ENCODE measurements at regions not wholly inside any gene's neighbourhood (a gene's known extent, or its start where the extent isn't known, plus 50 kb on each side); places are given as distances from the start of the nearest gene placed in this dataset.
"Not testable (repeated sequence)": the region's sequence is repeated elsewhere in the genome, so short reads cannot be mapped to it uniquely, and the experiment has no call there.

GRCh38 chr11:104781719-104782376 is 116.4 kb downstream of the CASP12 start:
- DNase-seq (no peak), ATAC-seq (no peak)
- intact Hi-C loops (cut with micrococcal nuclease), result loop anchor here (10.0 kb wide), 1 partner anchor 57 kb away; no protein-coding TSS in a partner anchor

GRCh38 chr11:104781037-104781436 is 117.2 kb downstream of the CASP12 start:
- DNase-seq (no peak), ATAC-seq (no peak)
- intact Hi-C loops (cut with micrococcal nuclease), result loop anchor here (10.0 kb wide), 1 partner anchor 56 kb away; no protein-coding TSS in a partner anchor

- ATAC-seq (no peak), DNase-seq (no peak)
- intact Hi-C loops (cut with micrococcal nuclease), result no loop called here
Observed at GRCh38 chr11:104776501-104777170, 121.6 kb downstream of the CASP12 start.

- DNase-seq (no peak), ATAC-seq (no peak)
- intact Hi-C loops (cut with micrococcal nuclease), result no loop called here
Observed at GRCh38 chr11:104774578-104774977, 123.7 kb downstream of the CASP12 start.

- intact Hi-C loops (cut with micrococcal nuclease), result no loop called here
- peak; percentile 60 for ATAC-seq
- no peak for DNase-seq
Observed at GRCh38 chr11:104772806-104773241, 125.4 kb downstream of the CASP12 start.

- intact Hi-C loops (cut with micrococcal nuclease), result no loop called here
- DNase-seq, result no peak
- ATAC-seq, result no peak
Observed at GRCh38 chr11:104771763-104772162, 126.5 kb downstream of the CASP12 start.

- intact Hi-C loops (cut with micrococcal nuclease), result not testable (repeated sequence)
Observed at GRCh38 chr11:104771046-104771445, 127.2 kb downstream of the CASP12 start.

GRCh38 chr11:104765401-104766095 is 132.7 kb downstream of the CASP12 start:
- intact Hi-C loops (cut with micrococcal nuclease), result no loop called here
- no peak for ATAC-seq
- no peak for DNase-seq

More at GRCh38 chr11:104771046-104771445, 127.2 kb downstream of the CASP12 start:
- not testable (repeated sequence) for ATAC-seq, DNase-seq

GRCh38 chr11:104764710-104765045 is 133.6 kb downstream of the CASP12 start:
- intact Hi-C loops (cut with micrococcal nuclease), result no loop called here
- ATAC-seq, result no peak
- no peak for DNase-seq

- intact Hi-C loops (cut with micrococcal nuclease), result no loop called here
- DNase-seq, result no peak
- no peak for ATAC-seq
Observed at GRCh38 chr11:104763930-104764709, 134.1 kb downstream of the CASP12 start.

- ATAC-seq, result no peak
- no peak for DNase-seq
- intact Hi-C loops (cut with micrococcal nuclease), result no loop called here
Observed at GRCh38 chr11:104761511-104761910, 136.7 kb downstream of the CASP12 start.

GRCh38 chr11:104759464-104759863 is 138.8 kb downstream of the CASP12 start:
- ATAC-seq (no peak), DNase-seq (no peak)
- intact Hi-C loops (cut with micrococcal nuclease), result no loop called here

GRCh38 chr11:104738918-104739317 is 159.3 kb downstream of the CASP12 start:
- DNase-seq (no peak), ATAC-seq (no peak)
- intact Hi-C loops (cut with micrococcal nuclease), result no loop called here

- intact Hi-C loops (cut with micrococcal nuclease), result no loop called here
- no peak for ATAC-seq
- DNase-seq, result no peak
Observed at GRCh38 chr11:104738208-104738607, 160.1 kb downstream of the CASP12 start.

GRCh38 chr11:104736502-104736901 is 161.8 kb downstream of the CASP12 start:
- DNase-seq (no peak), ATAC-seq (no peak)
- intact Hi-C loops (cut with micrococcal nuclease), result no loop called here

- intact Hi-C loops (cut with micrococcal nuclease), result no loop called here
- ATAC-seq (no peak), DNase-seq (no peak)
Observed at GRCh38 chr11:104734998-104735397, 163.3 kb downstream of the CASP12 start.

- intact Hi-C loops (cut with micrococcal nuclease), result no loop called here
- ATAC-seq (no peak), DNase-seq (no peak)
Observed at GRCh38 chr11:104731890-104732289, 166.4 kb downstream of the CASP12 start.

- ATAC-seq, result no peak
- no peak for DNase-seq
- intact Hi-C loops (cut with micrococcal nuclease), result loop anchor here (10.0 kb wide), 1 partner anchor 56 kb away; no protein-coding TSS in a partner anchor
Observed at GRCh38 chr11:104728927-104729326, 169.3 kb downstream of the CASP12 start.

- ATAC-seq (no peak), DNase-seq (no peak)
- intact Hi-C loops (cut with micrococcal nuclease), result loop anchor here (10.0 kb wide), 1 partner anchor 57 kb away; no protein-coding TSS in a partner anchor
Observed at GRCh38 chr11:104727768-104728167, 170.5 kb downstream of the CASP12 start.

Data from left ventricle myocardium superior (tissue), 1 donor.